ENCODE measurements at regions not wholly inside any gene's neighbourhood (a gene's known extent, or its start where the extent isn't known, plus 50 kb on each side); places are given as distances from the start of the nearest gene placed in this dataset.

- TF ChIP-seq CTCF (IDR thresholded peaks at IDR 0.05), result no peak
- no peak for TF ChIP-seq POLR2A (IDR thresholded peaks at IDR 0.05)
Measured at GRCh38 chr4:66814277-66814676, 731.0 kb downstream of the CENPC start.

Data from uterus (tissue), 2 donors.